SU-DHL-6 (cell line): ENCODE measurements at regions not wholly inside any gene's neighbourhood (a gene's known extent, or its start where the extent isn't known, plus 50 kb on each side); places are given as distances from the start of the nearest gene placed in this dataset.

Source experiments
- H2AFZ ChIP-seq: fragments of 200-600 bp; sonication (generic); 2 replicates; pipeline ENCODE4 v1.6.1; 2014; ENCODE audit warnings: low read depth, mild to moderate bottlenecking, moderate library complexity, mixed read lengths, antibody characterized with exemption, low read length; ENCODE audit not compliant: severe bottlenecking
- H3F3A ChIP-seq: fragments of 200-600 bp; shearing (Covaris generic); 2 replicates; pipeline ENCODE4 v1.6.0; 2016; ENCODE audit warnings: antibody characterized with exemption, mild to moderate bottlenecking; ENCODE audit not compliant: insufficient read depth
- H3K27ac ChIP-seq: fragments of 200-600 bp; sonication (generic); 2 replicates; pipeline ENCODE4 v1.5.1; 2016; ENCODE audit warnings: low read depth, mild to moderate bottlenecking, low read length, moderate library complexity, mixed read lengths
- H3K27me3 ChIP-seq: fragments of 200-600 bp; sonication (generic), shearing (Covaris generic); 2 replicates; pipeline ENCODE4 v1.6.0; 2014; ENCODE audit warnings: mild to moderate bottlenecking, low read length
- H3K36me3 ChIP-seq: fragments of 200-600 bp; sonication (generic); 2 replicates; pipeline ENCODE4 v1.6.1; 2014; ENCODE audit warnings: mild to moderate bottlenecking, low read length, mixed read lengths
- H3K4me2 ChIP-seq: fragments of 300-600, 200-600 bp; shearing (Covaris generic), sonication (generic); 2 replicates; pipeline ENCODE4 v1.6.0; 2014; ENCODE audit warnings: low read length, low read depth, mild to moderate bottlenecking; ENCODE audit not compliant: poor library complexity, severe bottlenecking
- H3K4me3 ChIP-seq: fragments of 200-600 bp; sonication (generic); 2 replicates; pipeline ENCODE4 v1.5.1; 2014; ENCODE audit warnings: antibody characterized with exemption, low read length, mild to moderate bottlenecking, mixed read lengths; ENCODE audit not compliant: insufficient read depth, poor library complexity, severe bottlenecking
- H3K79me2 ChIP-seq: fragments of 200-600 bp; sonication (generic); 2 replicates; pipeline ENCODE4 v1.6.1; 2014; ENCODE audit warnings: mild to moderate bottlenecking, low read length, moderate library complexity; ENCODE audit not compliant: insufficient read depth
- H3K9ac ChIP-seq: fragments of 200-600 bp; sonication (generic); 2 replicates; pipeline ENCODE4 v1.7.0; 2014; ENCODE audit warnings: mild to moderate bottlenecking, low read length
- H3K9me2 ChIP-seq: fragments of 200-600 bp; sonication (generic); replicated peaks from 2 replicates; pipeline ENCODE4 v1.6.1; 2014; ENCODE audit warnings: low read length; ENCODE audit not compliant: insufficient read depth
- H3K9me3 ChIP-seq: fragments of 200-600 bp; sonication (generic); 2 replicates; pipeline ENCODE4 v1.6.1; 2014; ENCODE audit warnings: low read length, mixed read lengths; ENCODE audit not compliant: insufficient read depth
- H4K20me1 ChIP-seq: fragments of 200-600 bp; sonication (generic); 2 replicates; pipeline ENCODE4 v1.6.1; 2014; ENCODE audit warnings: low read depth, mild to moderate bottlenecking, antibody characterized with exemption, low read length, moderate library complexity, mixed read lengths
- CTCF ChIP-seq: fragments of 200-600 bp; sonication (generic); IDR thresholded peaks from one replicate; pipeline ENCODE4 v1.5.1; 2017; ENCODE audit warnings: antibody characterized with exemption, mild to moderate bottlenecking, low read length, moderate library complexity; ENCODE audit not compliant: insufficient read depth, poor library complexity, severe bottlenecking
- EZH2phosphoT487 ChIP-seq: fragments of 200-600 bp; sonication (generic), shearing (Covaris generic); conservative IDR thresholded peaks from 2 replicates; pipeline ENCODE4 v1.6.1; 2018; ENCODE audit warnings: mild to moderate bottlenecking, antibody characterized with exemption, low read length, moderate library complexity, mixed read lengths

GRCh38 chr20:52256454-52256853 is 64.9 kb upstream of the ZFP64 start:
- Histone ChIP-seq H3K36me3 (no peaks in the 10 kb centered on the region), H3K9ac (no peak overlapping the region), H3K79me2 (no peaks in the 10 kb centered on the region), H3K4me3 (no peak overlapping the region), H2AFZ (no peak overlapping the region), H3F3A (no peaks in the 10 kb centered on the region), H3K9me3 (no peaks in the 10 kb centered on the region), H4K20me1 (no peaks in the 10 kb centered on the region), H3K4me2 (no peak overlapping the region), H3K27ac (no peak overlapping the region), H3K27me3 (no peaks in the 10 kb centered on the region), H3K9me2 (no peaks in the 10 kb centered on the region)
- TF ChIP-seq CTCF (no peak), EZH2phosphoT487 (no peak)

GRCh38 chr20:52252664-52253063 is 61.1 kb upstream of the ZFP64 start:
- H3K27me3 ChIP-seq: no peaks in the 10 kb centered on the region
- H3F3A ChIP-seq: no peaks in the 10 kb centered on the region
- TF ChIP-seq EZH2phosphoT487: no peak
- no peak for TF ChIP-seq CTCF
- no peak overlapping the region for H3K9ac ChIP-seq
- H3K36me3 ChIP-seq: no peaks in the 10 kb centered on the region
- no peak overlapping the region for H2AFZ ChIP-seq
- no peak overlapping the region for H3K27ac ChIP-seq
- no peaks in the 10 kb centered on the region for H3K9me3 ChIP-seq
- no peak overlapping the region for H3K4me3 ChIP-seq
- no peak overlapping the region for H3K4me2 ChIP-seq
- H3K9me2 ChIP-seq: no peaks in the 10 kb centered on the region
- H3K79me2 ChIP-seq: no peaks in the 10 kb centered on the region
- no peaks in the 10 kb centered on the region for H4K20me1 ChIP-seq

- Histone ChIP-seq H3K36me3 (no peaks in the 10 kb centered on the region), H3K4me3 (no peak overlapping the region), H3K27me3 (no peaks in the 10 kb centered on the region), H2AFZ (no peak overlapping the region), H3K4me2 (no peak overlapping the region), H3K9ac (no peak overlapping the region), H4K20me1 (no peaks in the 10 kb centered on the region), H3F3A (no peaks in the 10 kb centered on the region), H3K9me3 (no peaks in the 10 kb centered on the region), H3K27ac (no peak overlapping the region), H3K79me2 (no peaks in the 10 kb centered on the region), H3K9me2 (no peaks in the 10 kb centered on the region)
- no peak for TF ChIP-seq CTCF
- TF ChIP-seq EZH2phosphoT487: no peak
These were observed 60.2 kb upstream of the ZFP64 start for GRCh38 chr20:52251827-52252226.

- Histone ChIP-seq H3K27me3 (no peaks in the 10 kb centered on the region), H3K27ac (no peak overlapping the region), H4K20me1 (no peaks in the 10 kb centered on the region), H3K4me3 (no peak overlapping the region), H3K9me2 (no peaks in the 10 kb centered on the region), H3K9ac (no peak overlapping the region), H3K79me2 (no peaks in the 10 kb centered on the region), H3K9me3 (no peaks in the 10 kb centered on the region), H3K36me3 (no peaks in the 10 kb centered on the region), H3F3A (no peaks in the 10 kb centered on the region), H3K4me2 (no peak overlapping the region), H2AFZ (no peak overlapping the region)
- TF ChIP-seq EZH2phosphoT487 (no peak), CTCF (no peak)
These were observed 59.6 kb upstream of the ZFP64 start for GRCh38 chr20:52251136-52251700.
